HG03066 (cell line): ENCODE measurements at regions not wholly inside any gene's neighbourhood (a gene's known extent, or its start where the extent isn't known, plus 50 kb on each side); places are given as distances from the start of the nearest gene placed in this dataset.
"Not testable (repeated sequence)": the region's sequence is repeated elsewhere in the genome, so short reads cannot be mapped to it uniquely, and the experiment has no call there.

ENCODE experiments used
- ATAC-seq: cut with Tn5 transposase; IDR thresholded peaks from one replicate; pipeline ENCODE4 v1.9.1; 2021; ENCODE audit warnings: low read depth; ENCODE audit not compliant: unreplicated experiment

- ATAC-seq: not testable (repeated sequence)
Observed at GRCh38 chr21:35552483-35552882, 503.4 kb upstream of the RUNX1 start.

- no peak for ATAC-seq
Observed at GRCh38 chr21:35548904-35549615, 500.0 kb upstream of the RUNX1 start.

- no peak for ATAC-seq
Observed at GRCh38 chr21:35547946-35548774, 499.1 kb upstream of the RUNX1 start.

- ATAC-seq: no peak
Observed at GRCh38 chr21:35543746-35544145, 494.6 kb upstream of the RUNX1 start.

- no peak for ATAC-seq
Observed at GRCh38 chr21:35540950-35541638, 492.0 kb upstream of the RUNX1 start.

DNA sequence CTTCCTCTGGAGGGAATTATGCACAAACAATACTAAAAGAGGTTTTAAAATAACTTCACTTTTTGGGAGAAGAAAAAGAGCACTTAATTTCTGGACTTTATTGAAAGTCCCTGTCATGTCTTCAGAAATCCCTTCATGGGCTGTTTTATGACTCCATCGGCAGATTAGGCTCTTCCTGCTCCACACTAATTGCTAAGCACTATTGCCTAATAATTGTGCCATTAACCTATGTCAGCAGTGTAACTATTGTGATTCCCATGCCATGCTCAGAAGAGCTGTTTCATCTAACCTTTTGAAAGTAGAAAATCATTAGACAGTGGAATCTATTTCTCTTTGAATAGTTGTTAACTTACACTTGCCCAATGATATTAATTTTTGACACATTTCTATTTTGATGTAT, 489.3 kb upstream of the RUNX1 start:
- ATAC-seq: no peak

DNA sequence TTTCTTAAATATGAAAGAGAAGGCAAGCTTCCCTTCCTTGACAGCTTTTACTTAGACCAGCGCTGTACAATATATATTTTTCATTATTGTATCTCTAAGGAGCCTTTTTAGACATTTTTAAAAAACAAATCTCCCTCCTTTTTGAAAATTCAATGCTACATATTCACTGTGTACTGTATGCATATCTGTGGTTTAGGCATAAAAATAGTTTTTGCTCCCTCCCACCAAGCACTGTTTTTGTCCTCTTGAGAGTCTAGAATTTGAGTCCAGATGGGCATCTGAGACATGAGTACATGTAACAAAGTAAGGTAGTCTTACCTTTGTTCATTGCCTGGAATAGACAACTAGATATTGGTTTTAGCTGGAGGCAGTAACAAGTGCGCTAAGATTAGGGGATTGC, 488.5 kb upstream of the RUNX1 start:
- no peak for ATAC-seq

DNA sequence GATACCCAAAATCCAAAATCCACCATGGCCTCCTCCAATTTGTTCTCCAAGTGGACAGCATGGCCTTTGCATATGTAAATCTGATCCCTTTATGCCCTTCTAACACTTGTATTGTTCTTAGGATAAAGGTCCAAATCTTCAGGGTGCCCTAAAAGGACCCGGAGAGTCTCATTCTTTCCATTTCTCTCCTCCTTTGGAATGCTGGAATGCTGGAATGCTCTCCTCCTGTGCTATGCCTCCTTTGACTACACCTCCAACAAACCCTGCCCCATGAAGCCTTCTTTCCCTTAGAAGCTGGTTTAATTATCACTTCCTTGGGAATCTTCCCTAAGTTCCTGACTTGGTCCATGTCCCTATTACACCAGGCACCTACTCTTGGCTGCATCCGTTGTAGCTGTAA, 484.8 kb upstream of the RUNX1 start:
- ATAC-seq: no peak

DNA sequence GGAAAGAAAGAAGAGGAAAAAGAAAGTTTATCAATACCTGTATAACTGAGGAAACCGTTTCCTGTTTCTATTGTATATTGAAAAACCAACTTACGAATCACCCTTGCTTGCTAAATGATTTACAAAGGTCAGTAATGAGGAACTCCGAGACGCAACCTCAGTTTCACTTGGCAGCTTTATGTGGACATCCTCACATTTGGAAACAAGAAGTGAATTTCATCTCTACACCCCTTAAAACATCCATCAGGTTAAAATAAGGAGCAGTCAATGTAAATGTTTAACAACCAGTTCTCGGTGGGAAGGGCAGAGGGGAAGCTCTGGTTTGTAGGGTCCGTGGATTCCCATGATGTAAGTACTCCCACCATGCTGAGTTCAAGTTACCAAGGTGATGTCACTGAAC, 481.7 kb upstream of the RUNX1 start:
- ATAC-seq: no peak

GRCh38 chr21:35529171-35529863, 480.2 kb upstream of the RUNX1 start:
- ATAC-seq: no peak

DNA sequence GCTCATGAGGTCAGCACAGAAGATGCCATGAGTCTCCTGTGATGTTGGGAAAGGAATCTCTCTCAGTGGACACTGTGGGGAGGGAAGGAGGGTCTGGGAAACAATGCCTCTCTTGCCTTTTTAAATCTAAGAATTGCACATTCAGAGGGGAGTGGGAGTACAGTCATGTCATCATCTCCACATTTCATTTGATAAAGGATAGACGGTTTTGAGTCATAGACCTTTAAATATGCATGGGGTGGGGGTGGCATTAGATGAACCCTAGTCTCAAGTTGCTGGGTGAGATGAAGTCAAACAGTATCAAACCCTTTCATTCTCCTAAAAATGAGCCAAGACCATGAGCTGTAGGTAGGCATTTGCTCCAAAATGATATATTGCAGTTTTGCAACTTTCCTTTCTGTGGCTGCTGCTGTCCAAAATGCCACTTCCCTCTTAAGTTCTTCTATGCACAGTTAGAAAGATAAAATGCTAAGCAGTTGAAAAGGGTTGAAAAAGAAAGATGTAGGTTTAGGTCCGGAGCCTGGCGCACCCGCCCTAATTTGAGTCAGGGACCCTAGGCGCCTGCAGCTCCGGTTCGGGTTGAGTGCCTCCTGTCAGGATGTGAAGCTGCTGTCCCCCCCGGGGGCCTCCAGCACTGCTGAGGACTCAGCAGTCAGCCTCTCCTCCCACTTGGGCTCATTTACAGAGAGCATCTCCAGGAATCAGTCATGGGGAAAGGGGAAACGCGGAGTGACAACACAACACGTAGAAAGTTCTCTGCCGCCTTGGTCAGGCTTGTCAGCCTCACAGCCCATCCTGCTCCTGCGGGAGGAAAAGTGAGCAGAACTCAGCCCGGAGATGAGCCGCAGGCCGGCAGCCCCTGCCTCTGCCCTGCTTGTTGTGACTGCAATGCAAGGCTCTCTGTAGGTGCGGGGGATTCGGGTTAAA, 479.3 kb upstream of the RUNX1 start:
- no peak for ATAC-seq

DNA sequence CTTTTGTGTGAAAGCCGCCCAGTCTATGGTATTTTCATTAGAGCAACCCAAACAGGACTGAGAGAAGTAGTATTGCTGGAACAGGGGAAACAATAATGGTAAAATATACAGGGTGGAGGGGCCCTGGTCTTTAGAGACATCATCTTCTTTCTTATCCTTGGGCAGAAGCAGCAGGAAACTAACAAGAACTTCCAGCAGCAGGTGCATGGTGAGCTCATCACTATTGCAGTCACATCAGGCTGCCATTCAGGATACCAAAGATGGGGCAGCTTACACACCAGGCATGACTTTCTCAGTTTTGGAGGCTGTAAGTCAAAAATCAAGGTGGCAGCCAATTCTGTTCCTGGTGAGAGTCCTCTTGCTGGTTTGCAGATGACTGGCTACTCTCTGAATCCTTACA, 478.3 kb upstream of the RUNX1 start:
- ATAC-seq: no peak

- no peak for ATAC-seq
Observed at GRCh38 chr21:35525443-35525842, 476.3 kb upstream of the RUNX1 start.

DNA sequence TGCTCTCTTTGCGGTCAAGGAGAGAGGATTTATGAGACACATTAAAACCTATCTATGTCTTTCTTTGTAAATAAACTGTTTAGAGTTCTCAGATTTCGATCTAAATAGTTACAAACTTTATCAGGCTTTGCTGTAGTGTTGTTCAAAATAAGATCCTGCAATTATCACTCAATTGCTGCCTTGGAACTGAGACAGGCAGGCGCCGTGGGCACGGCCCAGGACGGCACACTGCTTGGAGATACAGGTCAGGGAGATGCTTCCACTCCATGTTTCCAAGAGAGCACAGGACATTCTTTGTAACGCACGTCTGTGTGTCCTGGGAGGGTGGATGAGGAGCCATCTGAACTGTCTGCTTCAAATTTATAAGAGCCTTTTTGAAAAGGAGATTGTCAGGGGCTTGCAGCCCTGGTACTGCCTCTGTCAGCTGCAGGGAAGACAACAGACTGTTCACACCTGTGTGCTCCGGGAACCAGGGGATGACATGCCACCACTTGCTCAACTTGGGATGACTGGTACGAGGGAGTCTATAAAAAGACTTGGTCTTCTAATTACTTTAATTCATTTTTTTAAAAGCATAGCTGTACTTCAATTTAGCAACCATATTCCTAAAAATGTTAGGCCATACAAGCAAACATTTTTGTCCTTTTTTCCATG, 472.9 kb upstream of the RUNX1 start:
- ATAC-seq: no peak

DNA sequence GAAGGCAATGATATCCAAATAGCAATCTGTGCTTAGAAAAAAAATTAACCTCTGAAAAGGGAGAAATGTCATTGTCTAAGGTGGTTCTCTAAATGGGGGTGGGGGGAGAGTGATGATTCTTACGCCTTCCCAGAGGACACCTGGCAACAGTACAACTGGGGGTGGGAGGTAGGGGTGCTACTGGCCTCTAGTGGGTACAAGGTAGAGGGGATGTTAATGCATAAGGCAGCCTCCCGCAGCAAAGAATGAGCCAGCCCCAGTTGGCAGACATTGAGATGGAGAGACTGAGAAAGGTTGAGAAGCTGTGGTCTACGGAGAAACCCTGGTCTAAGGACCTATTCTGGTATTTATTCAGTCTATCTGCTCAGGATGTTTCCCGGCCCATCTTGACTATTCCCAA, 472.2 kb upstream of the RUNX1 start:
- no peak for ATAC-seq

DNA sequence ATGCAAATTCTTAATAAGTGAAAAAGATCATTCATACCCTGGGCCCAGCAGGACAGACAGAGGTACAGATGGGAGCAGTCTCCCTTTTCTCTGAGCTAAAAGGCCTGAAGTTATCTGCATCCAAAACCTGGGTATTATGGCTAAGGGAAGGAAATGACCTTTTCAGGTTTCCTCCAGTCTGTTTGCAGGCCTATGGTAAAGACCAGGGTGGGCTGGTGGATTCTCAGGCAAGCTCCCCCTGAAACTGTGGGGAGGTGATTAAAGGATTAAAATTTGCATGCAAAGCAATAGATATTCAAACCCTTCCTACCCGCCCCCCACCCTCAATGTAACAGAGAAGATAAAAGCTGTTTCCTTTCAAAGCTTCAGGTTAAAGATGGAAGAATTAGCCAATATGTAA, 471.8 kb upstream of the RUNX1 start:
- no peak for ATAC-seq

DNA sequence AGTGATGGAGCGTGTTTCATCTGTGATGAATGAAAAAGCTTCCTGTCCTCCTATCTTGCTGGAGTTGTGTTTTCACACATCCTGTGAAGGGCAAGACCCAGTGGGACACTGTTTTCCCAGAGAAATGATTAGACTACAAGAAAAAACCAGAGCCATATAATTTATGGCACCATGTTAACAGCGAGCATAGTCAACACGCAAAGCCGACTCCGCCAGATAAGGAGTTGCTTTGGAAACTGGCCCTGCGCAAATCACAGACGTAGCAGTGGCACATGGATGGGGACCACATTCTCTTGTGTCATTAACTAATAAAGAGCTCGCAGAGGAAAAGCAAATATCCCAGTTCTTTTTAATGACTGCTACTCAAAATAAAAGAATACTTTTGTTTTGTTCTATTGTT, 471.2 kb upstream of the RUNX1 start:
- ATAC-seq: no peak

DNA sequence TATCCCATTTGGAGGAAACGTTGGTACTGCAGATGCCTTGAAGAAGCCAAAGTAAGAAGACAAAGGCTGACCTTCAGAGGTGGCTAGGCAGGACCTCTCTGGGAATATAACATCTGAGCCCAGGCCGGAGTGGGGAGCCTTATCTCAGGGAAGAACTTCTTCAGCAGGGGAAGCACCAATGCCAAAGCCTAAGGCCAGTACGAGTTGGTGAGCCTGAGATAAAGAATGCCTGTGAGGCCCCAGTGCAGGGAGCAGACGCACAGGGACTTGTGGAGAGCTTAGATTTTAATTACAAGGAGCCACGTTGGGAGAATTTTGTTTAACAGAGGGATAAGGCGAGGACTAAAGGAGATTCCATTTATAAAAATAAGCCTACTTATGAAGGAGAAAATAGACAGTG, 468.8 kb upstream of the RUNX1 start:
- no peak for ATAC-seq

- not testable (repeated sequence) for ATAC-seq
Observed at GRCh38 chr21:35516292-35516691, 467.2 kb upstream of the RUNX1 start.
